Endodermal cell (in vitro differentiated cells): ENCODE measurements at regions not wholly inside any gene's neighbourhood (a gene's known extent, or its start where the extent isn't known, plus 50 kb on each side); places are given as distances from the start of the nearest gene placed in this dataset.

Source experiments
- DNase-seq: peaks from one replicate; pipeline ENCODE4 v3.0.0-alpha.2; 2017
- H3K27ac ChIP-seq: 2 replicates; pipeline ENCODE4 v1.5.1; 2013; ENCODE audit warnings: mild to moderate bottlenecking, low read depth, low read length, moderate library complexity
- H3K27me3 ChIP-seq: 2 replicates; pipeline ENCODE4 v1.6.1; 2013; ENCODE audit warnings: mild to moderate bottlenecking, low read length, moderate library complexity; ENCODE audit not compliant: insufficient read depth, control insufficient read depth, poor library complexity, severe bottlenecking
- H3K36me3 ChIP-seq: 2 replicates; pipeline ENCODE4 v1.7.0; 2013; ENCODE audit warnings: mild to moderate bottlenecking, low read length, moderate library complexity; ENCODE audit not compliant: control insufficient read depth, insufficient read depth
- H3K4me1 ChIP-seq: one replicate; pipeline ENCODE4 v1.7.0; 2013; ENCODE audit warnings: low read length; ENCODE audit not compliant: control insufficient read depth, insufficient read depth
- H3K4me3 ChIP-seq: 2 replicates; pipeline ENCODE4 v1.5.1; 2013; ENCODE audit warnings: mild to moderate bottlenecking, low read length, moderate library complexity
- H3K9ac ChIP-seq: 2 replicates; pipeline ENCODE4 v1.6.1; 2013; ENCODE audit warnings: mild to moderate bottlenecking, low read length, moderate library complexity; ENCODE audit not compliant: poor library complexity, severe bottlenecking; ENCODE audit errors: extremely low read depth
- H3K9me3 ChIP-seq: 2 replicates; pipeline ENCODE4 v1.6.1; 2013; ENCODE audit warnings: mild to moderate bottlenecking, low read length, moderate library complexity; ENCODE audit not compliant: control insufficient read depth
- H3K27ac Mint-ChIP-seq: 2 replicates; pipeline ENCODE4 v1.8.0; 2020; ENCODE audit warnings: mixed read lengths
- H3K27me3 Mint-ChIP-seq: 2 replicates; pipeline ENCODE4 v1.8.0; 2021; ENCODE audit warnings: mild to moderate bottlenecking, mixed read lengths; ENCODE audit not compliant: insufficient read depth
- H3K36me3 Mint-ChIP-seq: 2 replicates; pipeline ENCODE4 v1.8.0; 2020; ENCODE audit warnings: low read depth, mixed read lengths
- H3K4me1 Mint-ChIP-seq: 2 replicates; pipeline ENCODE4 v1.8.0; 2020; ENCODE audit warnings: mixed read lengths
- H3K4me3 Mint-ChIP-seq: 2 replicates; pipeline ENCODE4 v1.8.0; 2020; ENCODE audit warnings: mild to moderate bottlenecking, moderate library complexity, mixed read lengths
- H3K9me3 Mint-ChIP-seq: 2 replicates; pipeline ENCODE4 v1.8.0; 2020; ENCODE audit warnings: mild to moderate bottlenecking, mixed read lengths
- WGBS, 2 experiments: methylation state at CpG; one replicate each; pipeline versions ENCODE4 v1.1.5 to v1.1.7; 2013; ENCODE audit warnings: missing lambda C conversion rate in 2 of 2, mixed read lengths in 1 of 2; ENCODE audit not compliant: insufficient coverage in 1 of 2, insufficient read length in 1 of 2; 5-methylcytosine and 5-hydroxymethylcytosine counted together
- TF ChIP-seq, protein P1 (sequence below): fragments of 200-600 bp; sonication (generic); conservative IDR thresholded peaks from 2 replicates; pipeline ENCODE4 v1.5.0; 2021; ENCODE audit warnings: antibody characterized with exemption, mild to moderate bottlenecking

DNA sequence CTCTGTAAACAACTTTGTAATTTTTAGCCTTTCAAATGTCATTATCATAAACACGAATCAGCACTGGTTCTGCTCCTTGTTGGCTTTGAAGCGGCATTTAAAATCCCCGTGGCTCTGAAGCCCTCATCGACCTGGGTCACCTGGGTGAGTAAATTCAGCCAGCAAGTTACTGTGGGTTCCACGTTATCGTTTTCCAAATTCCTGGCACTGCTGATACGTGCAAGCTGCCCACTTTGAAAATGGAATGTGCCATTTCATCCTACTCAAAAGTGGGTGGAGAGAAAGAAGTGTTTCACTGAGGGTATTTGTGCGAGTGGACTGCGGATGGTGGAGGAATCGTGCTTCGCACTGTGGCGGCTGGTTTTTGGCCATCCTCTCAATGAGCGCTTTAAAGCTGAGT lies 281.7 kb downstream of the KLF6 start:
- Mint-ChIP-seq H3K27ac (no peak overlapping the region), H3K27me3 (no peaks in the 10 kb centered on the region)

DNA sequence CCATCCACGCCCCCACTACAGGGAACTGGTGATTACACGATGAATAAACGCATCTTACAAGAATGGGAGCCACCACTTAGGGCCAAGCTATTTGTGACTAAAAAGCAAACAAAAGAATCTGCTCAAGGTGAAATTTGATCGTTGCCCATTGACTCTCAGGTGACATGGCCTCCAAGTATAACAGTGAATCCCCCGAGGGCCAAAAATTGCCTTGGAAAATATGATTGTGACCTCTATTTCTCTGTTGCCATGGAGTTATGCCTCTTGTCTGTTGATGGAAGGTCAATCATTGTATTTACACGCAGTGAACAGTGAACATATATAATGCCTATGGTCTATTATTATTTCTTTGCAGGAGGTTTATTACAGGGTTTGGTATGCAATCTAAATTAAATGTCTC lies 282.3 kb downstream of the KLF6 start:
- H3K36me3 Mint-ChIP-seq: no peaks in the 10 kb centered on the region
- Histone ChIP-seq H3K9ac (no peak overlapping the region), H3K27ac (no peak overlapping the region), H3K4me3 (no peak overlapping the region), H3K27me3 (no peaks in the 10 kb centered on the region), H3K4me1 (no peaks in the 10 kb centered on the region), H3K9me3 (no peaks in the 10 kb centered on the region), H3K36me3 (no peaks in the 10 kb centered on the region)
- TF ChIP-seq, protein P1, sequence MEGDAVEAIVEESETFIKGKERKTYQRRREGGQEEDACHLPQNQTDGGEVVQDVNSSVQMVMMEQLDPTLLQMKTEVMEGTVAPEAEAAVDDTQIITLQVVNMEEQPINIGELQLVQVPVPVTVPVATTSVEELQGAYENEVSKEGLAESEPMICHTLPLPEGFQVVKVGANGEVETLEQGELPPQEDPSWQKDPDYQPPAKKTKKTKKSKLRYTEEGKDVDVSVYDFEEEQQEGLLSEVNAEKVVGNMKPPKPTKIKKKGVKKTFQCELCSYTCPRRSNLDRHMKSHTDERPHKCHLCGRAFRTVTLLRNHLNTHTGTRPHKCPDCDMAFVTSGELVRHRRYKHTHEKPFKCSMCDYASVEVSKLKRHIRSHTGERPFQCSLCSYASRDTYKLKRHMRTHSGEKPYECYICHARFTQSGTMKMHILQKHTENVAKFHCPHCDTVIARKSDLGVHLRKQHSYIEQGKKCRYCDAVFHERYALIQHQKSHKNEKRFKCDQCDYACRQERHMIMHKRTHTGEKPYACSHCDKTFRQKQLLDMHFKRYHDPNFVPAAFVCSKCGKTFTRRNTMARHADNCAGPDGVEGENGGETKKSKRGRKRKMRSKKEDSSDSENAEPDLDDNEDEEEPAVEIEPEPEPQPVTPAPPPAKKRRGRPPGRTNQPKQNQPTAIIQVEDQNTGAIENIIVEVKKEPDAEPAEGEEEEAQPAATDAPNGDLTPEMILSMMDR: no peak
- H3K27me3 Mint-ChIP-seq: no peaks in the 10 kb centered on the region
- WGBS, 2 experiments: 80 to 84% methylated on average over 6 of the region's 6 CpGs
- peak overlapping the region; percentile 18 for H3K27ac Mint-ChIP-seq
- peaks cover 8% of the 10 kb centered on the region for H3K4me1 Mint-ChIP-seq
- no peaks in the 10 kb centered on the region for H3K9me3 Mint-ChIP-seq
- H3K4me3 Mint-ChIP-seq: no peak overlapping the region
- DNase-seq: no peak

More for the DNA sequence above, 281.7 kb downstream of the KLF6 start:
- H3K4me1 Mint-ChIP-seq: peaks cover 8% of the 10 kb centered on the region
- no peak overlapping the region for H3K27ac ChIP-seq
- H3K27me3 ChIP-seq: no peaks in the 10 kb centered on the region
- H3K36me3 Mint-ChIP-seq: no peaks in the 10 kb centered on the region
- TF ChIP-seq, protein P1: no peak
- H3K4me3 ChIP-seq: no peak overlapping the region
- no peaks in the 10 kb centered on the region for H3K4me1 ChIP-seq
- no peaks in the 10 kb centered on the region for H3K9me3 Mint-ChIP-seq
- no peaks in the 10 kb centered on the region for H3K9me3 ChIP-seq
- WGBS, 2 experiments: 90 to 95% methylated on average over 12 to 13 of the region's 13 CpGs
- H3K36me3 ChIP-seq: no peaks in the 10 kb centered on the region
- no peak overlapping the region for H3K4me3 Mint-ChIP-seq
- no peak overlapping the region for H3K9ac ChIP-seq
- DNase-seq: no peak

- H3K4me1 Mint-ChIP-seq: peaks cover 18% of the 10 kb centered on the region
- no peak overlapping the region for H3K4me3 ChIP-seq
- 65 to 88% methylated on average over 13 to 15 of the region's 15 CpGs for WGBS, 2 experiments
These were observed 284.6 kb downstream of the KLF6 start for GRCh38 chr10:3500408-3500856.

More at GRCh38 chr10:3500408-3500856, 284.6 kb downstream of the KLF6 start:
- Mint-ChIP-seq H3K36me3 (no peaks in the 10 kb centered on the region), H3K27me3 (no peaks in the 10 kb centered on the region), H3K27ac (peak overlapping the region; percentile 81), H3K4me3 (no peak overlapping the region), H3K9me3 (no peaks in the 10 kb centered on the region)
- TF ChIP-seq, protein P1: no peak
- DNase-seq: peak; percentile 62
- H3K9ac ChIP-seq: no peak overlapping the region
- H3K9me3 ChIP-seq: no peaks in the 10 kb centered on the region
- no peaks in the 10 kb centered on the region for H3K27me3 ChIP-seq
- no peaks in the 10 kb centered on the region for H3K36me3 ChIP-seq
- peak overlapping the region; percentile 97 for H3K27ac ChIP-seq
- no peaks in the 10 kb centered on the region for H3K4me1 ChIP-seq
